Mesendoderm (in vitro differentiated cells): ENCODE measurements at regions not wholly inside any gene's neighbourhood (a gene's known extent, or its start where the extent isn't known, plus 50 kb on each side); places are given as distances from the start of the nearest gene placed in this dataset.
A peak's percentile ranks its signal among the peaks of the same experiment; 100 is the strongest.
"Not testable (repeated sequence)": the region's sequence is repeated elsewhere in the genome, so short reads cannot be mapped to it uniquely, and the experiment has no call there.

Experiments
- DNase-seq: peaks from one replicate; pipeline ENCODE4 v3.0.0; 2013
- H2AK5ac ChIP-seq: 2 replicates; pipeline ENCODE4 v1.6.1; 2013; ENCODE audit warnings: low read length, inconsistent platforms
- H2BK120ac ChIP-seq: 2 replicates; pipeline ENCODE4 v1.6.1; 2013; ENCODE audit warnings: low read depth, mild to moderate bottlenecking, low read length, moderate library complexity, mixed read lengths
- H2BK15ac ChIP-seq: replicated peaks from 2 replicates; pipeline ENCODE4 v1.6.1; 2013; ENCODE audit warnings: low read depth, mild to moderate bottlenecking, moderate library complexity
- H2BK5ac ChIP-seq: 2 replicates; pipeline ENCODE4 v1.6.1; 2013; ENCODE audit warnings: low read length, inconsistent platforms
- H3K18ac ChIP-seq: 2 replicates; pipeline ENCODE4 v1.6.1; 2013; ENCODE audit warnings: mild to moderate bottlenecking, low read length, mixed read lengths
- H3K23ac ChIP-seq: one replicate; pipeline ENCODE4 v1.6.1; 2013; ENCODE audit warnings: low read length
- H3K27ac ChIP-seq: 2 replicates; pipeline ENCODE4 v1.5.1; 2013; ENCODE audit warnings: low read depth, mild to moderate bottlenecking, inconsistent platforms, low read length, moderate library complexity
- H3K27me3 ChIP-seq: 2 replicates; pipeline ENCODE4 v1.6.1; 2013; ENCODE audit warnings: low read length, control low read depth, mild to moderate bottlenecking, inconsistent platforms; ENCODE audit not compliant: insufficient read depth, poor library complexity
- H3K36me3 ChIP-seq: 2 replicates; pipeline ENCODE4 v1.6.1; 2013; ENCODE audit warnings: low read length, inconsistent platforms; ENCODE audit not compliant: control insufficient read depth, insufficient read depth
- H3K4ac ChIP-seq: one replicate; pipeline ENCODE4 v1.6.1; 2013; ENCODE audit warnings: low read depth, mild to moderate bottlenecking, low read length, moderate library complexity
- H3K4me1 ChIP-seq: 2 replicates; pipeline ENCODE4 v1.6.1; 2013; ENCODE audit warnings: low read depth, low read length, inconsistent platforms; ENCODE audit not compliant: control insufficient read depth
- H3K4me2 ChIP-seq: 2 replicates; pipeline ENCODE4 v1.6.1; 2013; ENCODE audit warnings: low read length
- H3K4me3 ChIP-seq: 2 replicates; pipeline ENCODE4 v1.5.1; 2013; ENCODE audit warnings: mild to moderate bottlenecking, low read length
- H3K56ac ChIP-seq: one replicate; pipeline ENCODE4 v1.6.1; 2013; ENCODE audit warnings: low read length
- H3K79me1 ChIP-seq: 2 replicates; pipeline ENCODE4 v1.6.1; 2013; ENCODE audit warnings: low read length, inconsistent platforms
- H3K79me2 ChIP-seq: 2 replicates; pipeline ENCODE4 v1.6.1; 2013; ENCODE audit warnings: mild to moderate bottlenecking, low read length; ENCODE audit not compliant: control insufficient read depth, insufficient read depth
- H3K9ac ChIP-seq: 2 replicates; pipeline ENCODE4 v1.6.1; 2013; ENCODE audit warnings: low read length, inconsistent platforms
- H4K5ac ChIP-seq: one replicate; pipeline ENCODE4 v1.6.1; 2013; ENCODE audit warnings: low read length
- H4K8ac ChIP-seq: one replicate; pipeline ENCODE4 v1.6.1; 2013; ENCODE audit warnings: low read depth, mild to moderate bottlenecking, control low read depth, low read length, moderate library complexity
- WGBS: extraction: QIAGEN DNeasy Blood & Tissue Kit; methylation state at CpG from one replicate; pipeline ENCODE4 v1.1.7; 2013; ENCODE audit warnings: low lambda C conversion rate, missing lambda C conversion rate; ENCODE audit not compliant: insufficient coverage; ENCODE audit errors: extremely low coverage; 5-methylcytosine and 5-hydroxymethylcytosine counted together

DNA sequence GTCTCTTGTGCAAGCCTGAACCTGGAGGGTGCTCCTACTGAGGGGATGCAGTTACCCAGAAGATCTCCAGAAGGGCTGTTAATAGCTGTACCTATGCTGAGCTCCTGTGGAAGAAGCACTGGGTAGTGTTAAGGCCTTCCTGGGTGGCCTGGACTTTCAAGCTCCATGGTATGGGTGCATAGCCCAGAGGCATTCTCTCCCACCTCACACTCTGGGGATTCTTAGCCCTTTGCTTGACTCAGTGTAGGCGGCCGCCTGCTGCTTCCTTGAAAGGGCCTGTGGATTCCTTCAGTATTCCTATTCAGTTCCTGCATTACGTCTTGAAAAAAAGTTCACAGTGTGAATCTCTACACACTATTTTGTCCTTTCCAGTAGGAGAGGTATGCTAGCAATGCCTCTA lies 235.7 kb upstream of the MAGEB16 start:
- H3K27ac ChIP-seq, result no peak overlapping the region
- H4K8ac ChIP-seq, result no peak overlapping the region
- no peaks in the 10 kb centered on the region for H3K79me2 ChIP-seq
- H2BK5ac ChIP-seq, result no peak overlapping the region
- H3K23ac ChIP-seq, result no peak overlapping the region
- H3K56ac ChIP-seq, result no peak overlapping the region
- DNase-seq, result peak; percentile 6
- no peaks in the 10 kb centered on the region for H3K79me1 ChIP-seq
- no peak overlapping the region for H3K4me2 ChIP-seq
- H3K9ac ChIP-seq, result no peak overlapping the region
- H4K5ac ChIP-seq, result no peak overlapping the region
- no peak overlapping the region for H3K4me3 ChIP-seq
- no CpG with 5 or more reads among the region's 3 CpGs for WGBS
- no peaks in the 10 kb centered on the region for H3K36me3 ChIP-seq
- H2AK5ac ChIP-seq, result no peak overlapping the region
- H2BK15ac ChIP-seq, result no peak overlapping the region
- no peaks in the 10 kb centered on the region for H3K27me3 ChIP-seq
- no peak overlapping the region for H3K4ac ChIP-seq
- H3K4me1 ChIP-seq, result no peaks in the 10 kb centered on the region
- no peak overlapping the region for H3K18ac ChIP-seq
- H2BK120ac ChIP-seq, result no peak overlapping the region

DNA sequence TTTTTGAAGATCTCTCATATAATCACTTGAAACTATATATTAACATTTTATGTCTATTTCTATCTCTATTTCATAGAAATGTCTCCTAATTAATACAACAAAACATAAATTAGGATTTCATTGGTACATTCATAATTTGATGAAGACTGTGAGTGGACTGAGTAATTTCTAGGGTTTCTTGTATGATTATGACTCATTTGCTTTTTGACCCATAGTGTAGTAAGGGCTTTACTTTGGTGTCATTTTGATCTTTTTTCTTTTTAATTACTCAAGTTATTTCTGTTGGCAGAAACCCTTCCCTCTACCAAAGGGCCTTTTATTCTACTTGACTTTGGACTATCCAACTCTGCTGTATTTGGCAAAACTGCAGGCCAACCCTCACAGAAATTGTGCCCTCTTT lies 207.9 kb upstream of the MAGEB16 start:
- Histone ChIP-seq H3K4ac (no peak overlapping the region), H4K5ac (no peak overlapping the region), H2BK5ac (no peak overlapping the region), H3K9ac (no peak overlapping the region), H3K4me1 (no peaks in the 10 kb centered on the region), H2BK15ac (no peak overlapping the region), H3K36me3 (no peaks in the 10 kb centered on the region), H3K4me3 (no peak overlapping the region), H3K27ac (no peak overlapping the region), H3K79me1 (no peaks in the 10 kb centered on the region), H3K27me3 (no peaks in the 10 kb centered on the region), H3K79me2 (no peaks in the 10 kb centered on the region), H3K4me2 (no peak overlapping the region), H3K18ac (no peak overlapping the region), H3K23ac (no peak overlapping the region), H2BK120ac (no peak overlapping the region), H4K8ac (no peak overlapping the region), H2AK5ac (no peak overlapping the region), H3K56ac (no peak overlapping the region)
- DNase-seq, result no peak

DNA sequence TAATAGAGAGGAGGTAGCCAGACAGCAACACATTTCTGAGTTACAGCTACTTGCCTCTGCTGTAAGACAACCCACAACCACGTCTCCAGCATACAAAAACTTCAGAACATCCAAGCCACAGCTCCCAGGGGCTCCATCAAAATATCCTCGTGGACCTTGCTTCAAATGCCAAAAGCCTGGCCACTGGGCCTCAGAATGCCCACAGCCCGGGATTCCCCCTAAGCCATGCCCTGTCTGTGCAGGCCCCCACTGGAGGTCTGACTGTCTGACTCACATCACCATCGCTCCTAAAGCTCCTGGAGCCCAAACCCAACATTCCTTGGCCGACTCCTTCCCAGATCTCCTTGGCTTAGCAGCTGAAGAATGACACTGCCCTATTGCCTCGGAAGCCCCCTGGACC lies 186.6 kb upstream of the MAGEB16 start:
- H3K4me1 ChIP-seq, H3K9ac ChIP-seq, H3K27me3 ChIP-seq: not testable (repeated sequence)

DNA sequence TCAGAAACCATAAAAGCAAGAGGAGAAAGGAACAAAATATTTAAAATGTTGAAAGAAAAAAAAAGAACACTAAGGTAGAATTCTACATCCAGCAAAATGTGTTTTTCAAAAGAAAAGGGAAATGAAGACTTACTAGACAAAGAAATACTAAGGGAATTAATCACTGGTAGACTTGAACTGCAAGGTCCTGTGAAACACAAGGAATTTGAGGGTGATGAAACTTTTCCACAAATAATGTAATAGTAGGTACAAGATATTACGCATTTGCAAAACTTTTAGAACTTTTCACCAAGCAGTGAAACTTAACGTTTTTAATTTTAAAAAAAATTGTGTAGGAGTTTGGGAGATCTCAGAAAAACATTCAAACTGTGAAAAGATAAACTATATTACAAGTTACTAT lies 180.3 kb upstream of the MAGEB16 start:
- H3K18ac ChIP-seq, result no peak overlapping the region
- no peak overlapping the region for H3K27ac ChIP-seq
- no peak overlapping the region for H3K9ac ChIP-seq
- H3K36me3 ChIP-seq, result no peaks in the 10 kb centered on the region
- no peak overlapping the region for H3K4me2 ChIP-seq
- no peak for DNase-seq
- H3K4me1 ChIP-seq, result no peaks in the 10 kb centered on the region
- no peak overlapping the region for H2BK15ac ChIP-seq
- WGBS, result no CpG with 5 or more reads among the region's 2 CpGs
- H3K4ac ChIP-seq, result no peak overlapping the region
- no peak overlapping the region for H2BK5ac ChIP-seq
- H3K79me2 ChIP-seq, result no peaks in the 10 kb centered on the region
- H4K5ac ChIP-seq, result no peak overlapping the region
- no peaks in the 10 kb centered on the region for H3K27me3 ChIP-seq
- H3K23ac ChIP-seq, result no peak overlapping the region
- no peak overlapping the region for H2AK5ac ChIP-seq
- H3K56ac ChIP-seq, result no peak overlapping the region
- H3K79me1 ChIP-seq, result no peaks in the 10 kb centered on the region
- no peak overlapping the region for H3K4me3 ChIP-seq
- H2BK120ac ChIP-seq, result no peak overlapping the region
- no peak overlapping the region for H4K8ac ChIP-seq

More for the DNA sequence above, 186.6 kb upstream of the MAGEB16 start:
- not testable (repeated sequence) for H2BK5ac ChIP-seq, H2BK120ac ChIP-seq, H2AK5ac ChIP-seq, H4K8ac ChIP-seq, H3K4me2 ChIP-seq, H2BK15ac ChIP-seq, H3K23ac ChIP-seq, H3K4ac ChIP-seq, H3K4me3 ChIP-seq, H3K36me3 ChIP-seq, H3K79me1 ChIP-seq, DNase-seq, H3K27ac ChIP-seq, H3K79me2 ChIP-seq, H3K18ac ChIP-seq, H3K56ac ChIP-seq, H4K5ac ChIP-seq
- no CpG with 5 or more reads among the region's 6 CpGs for WGBS

DNA sequence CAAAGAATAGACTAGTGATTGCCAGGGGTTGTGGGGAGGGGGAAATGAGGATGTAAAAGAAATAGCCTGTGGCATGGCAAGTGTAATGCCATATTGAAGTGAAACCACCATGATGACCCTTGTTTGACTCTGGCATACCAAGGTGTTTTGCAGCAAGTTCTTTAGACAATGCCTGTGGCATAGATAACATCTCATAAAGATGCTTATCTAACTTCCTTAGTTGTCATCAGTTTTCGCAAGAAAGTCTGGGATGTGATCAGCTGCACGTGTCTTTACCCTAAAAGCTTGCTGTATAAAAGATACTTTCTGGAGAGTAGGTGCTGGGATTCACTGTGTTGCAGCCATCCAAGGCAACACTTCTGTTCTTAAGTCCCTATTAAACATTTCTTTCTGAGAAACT lies 176.1 kb upstream of the MAGEB16 start:
- Histone ChIP-seq H2BK15ac (no peak overlapping the region), H2AK5ac (no peak overlapping the region), H3K27ac (no peak overlapping the region), H3K9ac (no peak overlapping the region), H3K27me3 (no peaks in the 10 kb centered on the region), H3K36me3 (no peaks in the 10 kb centered on the region), H3K56ac (no peak overlapping the region), H3K18ac (no peak overlapping the region), H3K79me2 (no peaks in the 10 kb centered on the region), H2BK5ac (no peak overlapping the region), H3K4me1 (no peaks in the 10 kb centered on the region), H3K4me2 (no peak overlapping the region), H4K5ac (no peak overlapping the region), H2BK120ac (no peak overlapping the region), H3K4me3 (no peak overlapping the region), H4K8ac (no peak overlapping the region), H3K79me1 (no peaks in the 10 kb centered on the region), H3K23ac (no peak overlapping the region), H3K4ac (no peak overlapping the region)
- DNase-seq, result no peak
- no CpG with 5 or more reads among the region's 2 CpGs for WGBS

DNA sequence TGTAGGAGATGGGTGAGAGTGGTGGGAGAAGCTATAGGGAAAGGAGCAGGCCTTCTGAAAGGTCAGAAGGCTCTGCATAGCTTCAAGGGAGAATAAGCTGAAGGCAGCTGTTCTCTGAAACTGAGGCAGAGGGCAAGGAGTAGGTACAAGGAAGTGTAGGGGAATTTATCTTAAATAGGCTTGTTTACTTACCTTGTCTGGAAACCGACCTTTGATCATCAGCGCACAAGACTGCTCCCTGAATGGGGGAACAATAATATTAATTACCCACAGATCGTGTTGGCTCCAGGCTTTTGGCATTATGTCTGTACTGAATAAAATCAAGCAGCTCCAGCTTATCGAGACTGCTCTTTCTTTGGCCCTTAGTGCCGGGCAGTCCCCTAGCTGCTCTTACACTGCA lies 175.5 kb upstream of the MAGEB16 start:
- no peak overlapping the region for H3K18ac ChIP-seq
- no peak overlapping the region for H3K4me2 ChIP-seq
- H4K8ac ChIP-seq, result no peak overlapping the region
- H3K56ac ChIP-seq, result no peak overlapping the region
- no peak overlapping the region for H2BK120ac ChIP-seq
- H2AK5ac ChIP-seq, result no peak overlapping the region
- no peak overlapping the region for H3K23ac ChIP-seq
- H2BK5ac ChIP-seq, result no peak overlapping the region
- no peak overlapping the region for H4K5ac ChIP-seq
- H3K4me1 ChIP-seq, result no peaks in the 10 kb centered on the region
- WGBS, result no CpG with 5 or more reads among the region's 5 CpGs
- no peak overlapping the region for H2BK15ac ChIP-seq
- H3K4me3 ChIP-seq, result no peak overlapping the region
- peak; percentile 3 for DNase-seq
- H3K79me2 ChIP-seq, result no peaks in the 10 kb centered on the region
- no peaks in the 10 kb centered on the region for H3K27me3 ChIP-seq
- no peak overlapping the region for H3K27ac ChIP-seq
- no peak overlapping the region for H3K4ac ChIP-seq
- H3K36me3 ChIP-seq, result no peaks in the 10 kb centered on the region
- H3K79me1 ChIP-seq, result no peaks in the 10 kb centered on the region
- H3K9ac ChIP-seq, result no peak overlapping the region
